GM12878 (cell line): ENCODE measurements at regions not wholly inside any gene's neighbourhood (a gene's known extent, or its start where the extent isn't known, plus 50 kb on each side); places are given as distances from the start of the nearest gene placed in this dataset.

ENCODE experiments used
- ATAC-seq: fragments of 200-7000 bp; cut with Tn5 transposase; 3 replicates; pipeline ENCODE4 v1.9.1; 2020; ENCODE audit warnings: mild to moderate bottlenecking, moderate library complexity
- BruUV-seq: library from RNA; stranded (reverse); fragments of 400-500 nt; replicated peaks from 2 replicates; lab custom pipeline; 2021; lab: Mats Ljungman, UMichigan
- CTCF ChIA-PET: fragments of 300-600 bp; sonication (Branson Sonifier 250); formaldehyde crosslinking; extraction: SDS; loops from one replicate; lab custom pipeline; 2021; ENCODE audit warnings: inconsistent platforms; lab: Yijun Ruan, JAX
- POLR2A ChIA-PET: fragments of 350-600 bp; formaldehyde crosslinking; extraction: SDS; loops from one replicate; lab custom pipeline; 2021; ENCODE audit warnings: inconsistent platforms; lab: Charles Lee
- RAD21 ChIA-PET: fragments of 300-600 bp; sonication (Branson Sonifier 250); formaldehyde crosslinking; loops from one replicate; lab custom pipeline; 2023; ENCODE audit warnings: antibody characterized with exemption; ENCODE audit not compliant: unreplicated experiment; lab: Charles Lee
- SMC1A ChIA-PET: fragments of 300-600 bp; sonication (Branson Sonifier 250); formaldehyde crosslinking; loops from one replicate; lab custom pipeline; 2023; ENCODE audit not compliant: unreplicated experiment, uncharacterized antibody; lab: Charles Lee
- DNase-seq: peaks from one replicate; pipeline ENCODE4 v3.0.0-alpha.2; 2011; ENCODE audit warnings: low read depth, low spot score
- FAIRE-seq: peaks from 3 replicates; lab custom pipeline; 2011; peaks lifted over from hg19 to GRCh38; lab: Jason Lieb, UNC
- H2AFZ ChIP-seq: 2 replicates; pipeline ENCODE4 v1.6.0; 2011; ENCODE audit warnings: low read depth, low read length, control low read depth; ENCODE audit not compliant: control insufficient read depth
- H3K27ac ChIP-seq: 2 replicates; pipeline ENCODE4 v1.5.1; 2011; ENCODE audit warnings: control low read depth; ENCODE audit not compliant: control insufficient read depth, insufficient read depth
- H3K27me3 ChIP-seq, 2 experiments: replicated peaks in 1 of 2; 2 replicates each; pipeline versions ENCODE4 v1.6.0 to v1.6.1; 2011; ENCODE audit warnings: low read length in 1 of 2; ENCODE audit not compliant: control insufficient read depth in 2 of 2, insufficient read depth in 2 of 2
- H3K36me3 ChIP-seq, 2 experiments: 2 replicates each; pipeline ENCODE4 v1.5.1; 2011; ENCODE audit warnings: low read length in 1 of 2; ENCODE audit not compliant: control insufficient read depth in 2 of 2, insufficient read depth in 2 of 2
- H3K4me1 ChIP-seq: 2 replicates; pipeline ENCODE4 v1.6.1; 2011; ENCODE audit warnings: mild to moderate bottlenecking, low read length, moderate library complexity, mixed read lengths; ENCODE audit not compliant: control insufficient read depth, insufficient read depth
- H3K4me2 ChIP-seq: 2 replicates; pipeline ENCODE4 v1.6.0; 2011; ENCODE audit warnings: control low read depth; ENCODE audit not compliant: control insufficient read depth, insufficient read depth
- H3K4me3 ChIP-seq: fragments of 200-600 bp; sonication (generic); 2 replicates; pipeline ENCODE4 v1.5.1; 2016
- H3K79me2 ChIP-seq: 2 replicates; pipeline ENCODE4 v1.6.0; 2011; ENCODE audit warnings: low read length; ENCODE audit not compliant: control insufficient read depth, insufficient read depth
- H3K9ac ChIP-seq: 2 replicates; pipeline ENCODE4 v1.8.0; 2011; ENCODE audit warnings: low read length, control low read depth, mixed read lengths; ENCODE audit not compliant: control insufficient read depth, insufficient read depth
- H3K9me3 ChIP-seq: replicated peaks from 3 replicates; pipeline ENCODE4 v1.5.1; 2011; ENCODE audit warnings: mild to moderate bottlenecking, low read length; ENCODE audit not compliant: control insufficient read depth, insufficient read depth
- H4K20me1 ChIP-seq: 2 replicates; pipeline ENCODE4 v1.6.0; 2011; ENCODE audit not compliant: control insufficient read depth, insufficient read depth
- BHLHE40 ChIP-seq, 2 experiments: fragments of 450-650 bp in 1 of 2; IDR thresholded peaks; 2 replicates each; pipeline ENCODE4 v1.6.1; 2011 to 2017; ENCODE audit warnings: low read depth in 2 of 2, borderline replicate concordance in 1 of 2, improper control_type of control experiment in 1 of 2, low read length in 1 of 2, mild to moderate bottlenecking in 1 of 2
- CEBPB ChIP-seq, 2 experiments: fragments of 150-350 bp in 1 of 2; IDR thresholded peaks; 2 replicates each; pipeline ENCODE4 v1.6.1; 2012 to 2014; ENCODE audit warnings: low read depth in 2 of 2, low read length in 2 of 2, borderline replicate concordance in 1 of 2, inconsistent platforms in 1 of 2
- CREM ChIP-seq: IDR thresholded peaks from 2 replicates; pipeline ENCODE4 v1.6.1; 2014; ENCODE audit warnings: antibody characterized with exemption, low read depth
- GABPA ChIP-seq: IDR thresholded peaks from 2 replicates; pipeline ENCODE4 v1.6.1; 2014; ENCODE audit warnings: antibody characterized with exemption, low read depth, mild to moderate bottlenecking, inconsistent platforms
- KLF5 ChIP-seq: fragments of 450-650 bp; IDR thresholded peaks from 2 replicates; pipeline ENCODE4 v1.6.1; 2014; ENCODE audit warnings: mild to moderate bottlenecking; ENCODE audit not compliant: partially characterized antibody
- NBN ChIP-seq: fragments of 450-650 bp; IDR thresholded peaks from 2 replicates; pipeline ENCODE4 v1.6.1; 2016
- PML ChIP-seq: IDR thresholded peaks from 2 replicates; pipeline ENCODE4 v1.6.1; 2012; ENCODE audit warnings: low read length, inconsistent platforms
- POLR2A ChIP-seq: IDR thresholded peaks from 2 replicates; pipeline ENCODE4 v1.6.1; 2011; ENCODE audit warnings: low read depth, mild to moderate bottlenecking, low read length
- POU2F2 ChIP-seq: IDR thresholded peaks from 3 replicates; pipeline ENCODE4 v1.6.1; 2011; ENCODE audit warnings: low read depth, mild to moderate bottlenecking, low read length, borderline replicate concordance
- SKIL ChIP-seq: fragments of 450-650 bp; IDR thresholded peaks from 2 replicates; pipeline ENCODE4 v1.6.1; 2017; ENCODE audit warnings: mild to moderate bottlenecking, low read depth, inconsistent platforms; ENCODE audit not compliant: poor library complexity, severe bottlenecking
- SMARCA5 ChIP-seq: fragments of 450-650 bp; IDR thresholded peaks from 2 replicates; pipeline ENCODE4 v1.6.1; 2017; ENCODE audit warnings: mild to moderate bottlenecking
- STAT1 ChIP-seq: fragments of 450-650 bp; conservative IDR thresholded peaks from 2 replicates; pipeline ENCODE4 v1.6.1; 2014; ENCODE audit warnings: antibody characterized with exemption, mild to moderate bottlenecking
- TARDBP ChIP-seq: IDR thresholded peaks from 2 replicates; pipeline ENCODE4 v1.6.1; 2016; ENCODE audit warnings: borderline replicate concordance
- ZNF592 ChIP-seq: fragments of 450-650 bp; IDR thresholded peaks from 2 replicates; pipeline ENCODE4 v1.6.1; 2017; ENCODE audit warnings: mild to moderate bottlenecking, moderate library complexity
- WGBS: methylation state at CpG from one replicate; pipeline ENCODE4 v1.1.6; 2016; ENCODE audit warnings: low lambda C conversion rate; ENCODE audit not compliant: insufficient replicate concordance, insufficient coverage; ENCODE audit errors: missing lambda C conversion rate; 5-methylcytosine and 5-hydroxymethylcytosine counted together
- in situ Hi-C: fragments of 300-500 bp; cut with MboI; formaldehyde crosslinking; loops from 9 replicates; pipeline ENCODE4 v1.14.3; 2018; ENCODE audit warnings: mixed read lengths
- intact Hi-C: fragments of 100-400 bp; cut with micrococcal nuclease; formaldehyde crosslinking; loops from one replicate; pipeline ENCODE4 v1.14.2; 2022; ENCODE audit not compliant: unreplicated experiment

GRCh38 chr10:108560488-108560887, 1362.8 kb downstream of the XPNPEP1 start (continued):
- TF ChIP-seq KLF5 (no peak), TARDBP (no peak), STAT1 (no peak), ZNF592 (no peak), GABPA (no peak), SMARCA5 (no peak), BHLHE40 (IDR thresholded peaks at IDR 0.05; ENCODE audit: borderline replicate concordance in 1 of 2, low read depth in 2 of 2, low read length in 1 of 2) (no peak), NBN (no peak)

- no peak overlapping the region for H2AFZ ChIP-seq
- no peak overlapping the region for H3K4me2 ChIP-seq
- ChIA-PET RAD21 (no interaction called here), CTCF (no interaction called here), POLR2A (no interaction called here), SMC1A (no interaction called here)
- no peaks in the 10 kb centered on the region for H3K79me2 ChIP-seq
- no peak overlapping the region for H3K4me3 ChIP-seq
- 37% methylated on average over 4 of the region's 4 CpGs for WGBS
- FAIRE-seq: no peak
- BruUV-seq: no TSS peak
- H3K27ac ChIP-seq: no peak overlapping the region
- H3K9ac ChIP-seq: no peak overlapping the region
- in situ Hi-C loops (no loop called here), intact Hi-C loops (no loop called here)
- TF ChIP-seq POU2F2 (no peak), POLR2A (no peak), CEBPB (IDR thresholded peaks at IDR 0.05; ENCODE audit: borderline replicate concordance in 1 of 2, low read depth in 2 of 2, low read length in 2 of 2) (no peak), PML (no peak), CREM (no peak), SKIL (no peak)
- ATAC-seq: no peak
- no peak for DNase-seq
- H4K20me1 ChIP-seq: no peaks in the 10 kb centered on the region
- H3K9me3 ChIP-seq: no peaks in the 10 kb centered on the region; the same call in 2 of the 3 replicates
- H3K4me1 ChIP-seq: no peaks in the 10 kb centered on the region
- H3K36me3 ChIP-seq: no peaks in the 10 kb centered on the region
- H3K27me3 ChIP-seq: no peaks in the 10 kb centered on the region
Observed at GRCh38 chr10:108556186-108556585, 1367.1 kb downstream of the XPNPEP1 start.
